ENCODE measurements at regions not wholly inside any gene's neighbourhood (a gene's known extent, or its start where the extent isn't known, plus 50 kb on each side); places are given as distances from the start of the nearest gene placed in this dataset.

GRCh38 chrX:14164828-14165227 lies 135.1 kb upstream of the GEMIN8 start:
- no peaks in the 10 kb centered on the region for H3K36me3 ChIP-seq
- DNase-seq = no peak

GRCh38 chrX:14125462-14125861 lies 95.8 kb upstream of the GEMIN8 start:
- H3K4me3 ChIP-seq = no peak overlapping the region
- H3K36me3 ChIP-seq = no peaks in the 10 kb centered on the region
- peak in 1 of 2 experiments; percentile 9 for DNase-seq

More at GRCh38 chrX:14164828-14165227, 135.1 kb upstream of the GEMIN8 start:
- no peak overlapping the region for H3K27ac ChIP-seq
- no peaks in the 10 kb centered on the region for H3K4me1 ChIP-seq
- H3K9me3 ChIP-seq (replicated peaks) = no peaks in the 10 kb centered on the region
- no peak overlapping the region for H3K4me3 ChIP-seq
- H3K27me3 ChIP-seq = no peaks in the 10 kb centered on the region

GRCh38 chrX:14124562-14124961 lies 94.9 kb upstream of the GEMIN8 start:
- H3K4me3 ChIP-seq = no peak overlapping the region
- H3K27me3 ChIP-seq = no peaks in the 10 kb centered on the region
- no peak overlapping the region for H3K27ac ChIP-seq
- peaks cover 14% of the 10 kb centered on the region for H3K4me1 ChIP-seq
- DNase-seq = no peak
- H3K36me3 ChIP-seq = no peaks in the 10 kb centered on the region
- H3K9me3 ChIP-seq (replicated peaks) = no peaks in the 10 kb centered on the region

More at GRCh38 chrX:14125462-14125861, 95.8 kb upstream of the GEMIN8 start:
- peaks cover 14% of the 10 kb centered on the region for H3K4me1 ChIP-seq
- no peaks in the 10 kb centered on the region for H3K27me3 ChIP-seq
- H3K9me3 ChIP-seq (replicated peaks) = no peaks in the 10 kb centered on the region
- no peak overlapping the region for H3K27ac ChIP-seq

GRCh38 chrX:14095702-14096101 lies 66.0 kb upstream of the GEMIN8 start:
- no peaks in the 10 kb centered on the region; the same call in 1 of the 2 replicates for H3K9me3 ChIP-seq (replicated peaks)
- DNase-seq = peak; percentile 43 to 82
- no peak overlapping the region for H3K27ac ChIP-seq
- H3K27me3 ChIP-seq = 0 out of 2 replicates have a peak, but pooled peaks cover 3% of the 10 kb centered on the region
- H3K4me3 ChIP-seq = no peak overlapping the region
- H3K4me1 ChIP-seq = no peaks in the 10 kb centered on the region
- no peaks in the 10 kb centered on the region for H3K36me3 ChIP-seq

DNA sequence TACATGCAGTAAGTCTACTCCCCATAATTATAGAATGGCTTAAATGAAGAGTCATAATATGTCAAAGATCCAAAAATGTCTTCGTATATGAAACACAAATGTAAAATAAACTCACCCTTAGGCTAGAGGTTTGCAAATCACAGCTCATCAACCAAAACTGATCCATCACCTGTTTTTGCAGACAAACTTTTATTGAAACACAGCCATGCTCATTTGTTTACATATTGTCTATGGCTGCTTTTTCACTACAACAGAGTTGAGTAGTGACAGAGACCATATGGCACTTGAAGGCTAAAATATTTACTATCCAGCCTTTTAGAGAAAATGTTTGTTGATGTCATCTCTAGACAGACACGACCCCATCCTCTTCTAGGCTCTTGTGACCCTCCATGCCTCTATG lies 64.5 kb upstream of the GEMIN8 start:
- Histone ChIP-seq H3K36me3 (no peaks in the 10 kb centered on the region), H3K9me3 (replicated peaks) (no peaks in the 10 kb centered on the region; the same call in 1 of the 2 replicates), H3K4me3 (no peak overlapping the region), H3K4me1 (no peaks in the 10 kb centered on the region), H3K27ac (no peak overlapping the region), H3K27me3 (0 out of 2 replicates have a peak, but pooled peaks cover 3% of the 10 kb centered on the region)
- DNase-seq = no peak

GRCh38 chrX:14084466-14084865 lies 54.8 kb upstream of the GEMIN8 start:
- no peaks in the 10 kb centered on the region for H3K4me1 ChIP-seq
- H3K27me3 ChIP-seq = no peaks in the 10 kb centered on the region
- H3K36me3 ChIP-seq = no peaks in the 10 kb centered on the region
- no peaks in the 10 kb centered on the region; the same call in 1 of the 2 replicates for H3K9me3 ChIP-seq (replicated peaks)
- no peak overlapping the region for H3K27ac ChIP-seq
- no peak for DNase-seq
- H3K4me3 ChIP-seq = no peak overlapping the region

- no peak overlapping the region for H3K27ac ChIP-seq
- no peaks in the 10 kb centered on the region for H3K36me3 ChIP-seq
- no peaks in the 10 kb centered on the region for H3K9me3 ChIP-seq (replicated peaks)
- H3K4me3 ChIP-seq = no peak overlapping the region
- no peaks in the 10 kb centered on the region for H3K27me3 ChIP-seq
- DNase-seq = no peak
- H3K4me1 ChIP-seq = no peaks in the 10 kb centered on the region
Observed at GRCh38 chrX:14083783-14084182, 54.1 kb upstream of the GEMIN8 start.

GRCh38 chrX:14079891-14080430 lies 50.3 kb upstream of the GEMIN8 start:
- Histone ChIP-seq H3K4me1 (no peaks in the 10 kb centered on the region), H3K4me3 (no peak overlapping the region), H3K9me3 (replicated peaks) (no peaks in the 10 kb centered on the region), H3K36me3 (no peaks in the 10 kb centered on the region), H3K27ac (no peak overlapping the region), H3K27me3 (no peaks in the 10 kb centered on the region)
- no peak for DNase-seq
